GM10266 (cell line): ENCODE measurements at regions not wholly inside any gene's neighbourhood (a gene's known extent, or its start where the extent isn't known, plus 50 kb on each side); places are given as distances from the start of the nearest gene placed in this dataset.
"Not testable (repeated sequence)": the region's sequence is repeated elsewhere in the genome, so short reads cannot be mapped to it uniquely, and the experiment has no call there.

ENCODE experiments used
- DNase-seq: peaks from one replicate; pipeline ENCODE4 v3.0.0; 2012; ENCODE audit errors: extremely low spot score
- TF ChIP-seq, protein P1 (sequence below): IDR thresholded peaks from 2 replicates; pipeline ENCODE4 v1.5.1; 2012; ENCODE audit warnings: mild to moderate bottlenecking, low read depth; ENCODE audit not compliant: control insufficient read depth, insufficient read depth; ENCODE audit errors: missing control alignments

- TF ChIP-seq, protein P1, sequence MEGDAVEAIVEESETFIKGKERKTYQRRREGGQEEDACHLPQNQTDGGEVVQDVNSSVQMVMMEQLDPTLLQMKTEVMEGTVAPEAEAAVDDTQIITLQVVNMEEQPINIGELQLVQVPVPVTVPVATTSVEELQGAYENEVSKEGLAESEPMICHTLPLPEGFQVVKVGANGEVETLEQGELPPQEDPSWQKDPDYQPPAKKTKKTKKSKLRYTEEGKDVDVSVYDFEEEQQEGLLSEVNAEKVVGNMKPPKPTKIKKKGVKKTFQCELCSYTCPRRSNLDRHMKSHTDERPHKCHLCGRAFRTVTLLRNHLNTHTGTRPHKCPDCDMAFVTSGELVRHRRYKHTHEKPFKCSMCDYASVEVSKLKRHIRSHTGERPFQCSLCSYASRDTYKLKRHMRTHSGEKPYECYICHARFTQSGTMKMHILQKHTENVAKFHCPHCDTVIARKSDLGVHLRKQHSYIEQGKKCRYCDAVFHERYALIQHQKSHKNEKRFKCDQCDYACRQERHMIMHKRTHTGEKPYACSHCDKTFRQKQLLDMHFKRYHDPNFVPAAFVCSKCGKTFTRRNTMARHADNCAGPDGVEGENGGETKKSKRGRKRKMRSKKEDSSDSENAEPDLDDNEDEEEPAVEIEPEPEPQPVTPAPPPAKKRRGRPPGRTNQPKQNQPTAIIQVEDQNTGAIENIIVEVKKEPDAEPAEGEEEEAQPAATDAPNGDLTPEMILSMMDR: no peak
- DNase-seq: no peak
Measured at GRCh38 chr7:155234950-155235789, 62.5 kb upstream of the INSIG1 start.

DNA sequence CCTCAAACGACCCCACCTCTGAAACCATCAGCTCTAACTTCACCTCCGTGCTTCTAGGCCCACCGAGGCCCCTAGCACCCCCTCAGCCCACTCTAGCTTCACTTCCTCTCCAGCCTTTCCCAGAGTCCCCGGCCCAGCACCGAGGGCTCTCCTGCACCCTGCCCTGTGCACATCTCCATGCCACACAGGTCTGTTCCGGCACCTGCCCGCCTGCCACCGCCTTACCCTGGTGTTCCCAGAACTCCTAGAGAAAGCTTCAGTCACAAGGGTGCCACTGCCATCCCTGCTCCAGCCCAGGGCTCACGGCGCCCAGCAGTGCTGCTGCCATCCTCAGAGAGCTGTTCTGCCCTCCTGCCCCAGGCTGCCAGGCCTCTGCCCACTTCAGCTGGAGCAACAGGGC lies 61.3 kb upstream of the INSIG1 start:
- DNase-seq: no peak
- TF ChIP-seq, protein P1: no peak

DNA sequence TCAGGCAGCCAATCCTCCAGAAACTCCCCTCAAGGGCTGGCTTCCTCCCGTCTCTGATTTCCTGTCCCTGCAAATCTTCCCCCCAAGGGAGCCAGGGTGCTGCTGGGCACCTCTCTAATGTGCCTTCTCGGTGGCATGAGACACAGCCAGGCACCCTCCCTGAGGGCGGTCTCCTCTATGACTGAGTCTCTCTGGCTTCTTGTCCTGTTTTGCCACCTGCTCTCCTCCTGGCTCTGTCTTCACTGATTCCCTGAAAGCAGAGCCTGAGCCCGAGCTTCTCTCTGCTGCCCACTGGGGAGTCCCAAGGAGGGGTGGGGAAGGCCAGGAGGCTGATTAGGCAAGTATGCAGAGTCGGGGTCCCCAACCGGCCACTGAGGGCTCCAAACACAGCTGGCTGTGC lies 60.4 kb upstream of the INSIG1 start:
- no peak for DNase-seq
- TF ChIP-seq, protein P1: no peak

GRCh38 chr7:155237730-155238129 lies 59.9 kb upstream of the INSIG1 start:
- DNase-seq: no peak
- TF ChIP-seq, protein P1: no peak

DNA sequence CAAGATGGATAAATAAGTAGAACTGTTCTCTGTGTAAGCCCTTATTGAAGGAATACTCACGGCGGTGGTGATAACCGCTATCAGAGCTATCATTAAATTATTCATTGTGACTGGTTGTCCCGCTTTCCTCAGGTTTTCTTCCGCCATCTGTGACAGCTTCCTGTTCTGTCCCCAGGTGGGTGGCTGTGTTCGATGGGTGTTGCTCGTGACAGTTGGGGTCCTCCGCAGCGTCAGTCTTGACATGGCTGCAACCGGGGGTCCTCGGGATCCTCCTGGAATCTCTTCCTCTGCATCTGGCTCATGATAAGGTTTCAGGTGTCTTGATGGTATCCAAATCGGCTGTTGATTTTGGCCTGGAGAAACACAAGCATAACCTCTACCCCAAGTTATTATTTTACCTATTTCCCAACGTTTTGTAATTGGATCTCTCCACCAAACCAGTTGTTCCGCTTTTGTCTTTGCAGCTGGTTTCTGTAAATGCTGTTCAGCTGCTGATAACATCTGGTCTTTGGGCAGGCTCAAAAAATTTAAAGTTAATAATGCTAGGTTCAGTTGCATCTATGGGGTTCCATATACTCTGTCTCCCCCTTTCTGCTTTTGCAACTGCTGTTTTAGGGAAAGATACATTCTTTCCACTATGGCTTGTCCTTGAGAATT lies 58.1 kb upstream of the INSIG1 start:
- DNase-seq: not testable (repeated sequence)

- TF ChIP-seq, protein P1: no peak
Measured at GRCh38 chr7:155244675-155245074, 53.0 kb upstream of the INSIG1 start.

GRCh38 chr7:155247479-155248365 lies 50.0 kb upstream of the INSIG1 start:
- TF ChIP-seq, protein P1: no peak
- no peak for DNase-seq

More at GRCh38 chr7:155244675-155245074, 53.0 kb upstream of the INSIG1 start:
- no peak for DNase-seq
